Chondrocyte (in vitro differentiated cells): ENCODE measurements at regions not wholly inside any gene's neighbourhood (a gene's known extent, or its start where the extent isn't known, plus 50 kb on each side); places are given as distances from the start of the nearest gene placed in this dataset.

Experiments used
- DNase-seq: peaks from one replicate; pipeline ENCODE4 v3.0.0; 2021; ENCODE audit warnings: mixed read lengths, low spot score
- H3K27ac Mint-ChIP-seq: one replicate; pipeline ENCODE4 v1.8.0; 2021; ENCODE audit warnings: mild to moderate bottlenecking, moderate library complexity, mixed read lengths; ENCODE audit not compliant: unreplicated experiment
- H3K27me3 Mint-ChIP-seq: 2 replicates; pipeline ENCODE4 v1.8.0; 2021; ENCODE audit warnings: low read depth, mixed read lengths
- H3K36me3 Mint-ChIP-seq: 2 replicates; pipeline ENCODE4 v1.8.0; 2021; ENCODE audit warnings: low read depth, mixed read lengths
- H3K4me1 Mint-ChIP-seq: 2 replicates; pipeline ENCODE4 v1.8.0; 2021; ENCODE audit warnings: low read depth, mild to moderate bottlenecking, mixed read lengths
- H3K4me3 Mint-ChIP-seq: one replicate; pipeline ENCODE4 v1.8.0; 2021; ENCODE audit warnings: mild to moderate bottlenecking, moderate library complexity, mixed read lengths; ENCODE audit not compliant: unreplicated experiment
- H3K9me3 Mint-ChIP-seq: 2 replicates; pipeline ENCODE4 v1.8.0; 2021; ENCODE audit warnings: low read depth, mixed read lengths
- CTCF ChIP-seq: fragments of 200-600 bp; sonication (generic); IDR thresholded peaks from 2 replicates; pipeline ENCODE4 v1.5.0; 2021; ENCODE audit warnings: antibody characterized with exemption, mild to moderate bottlenecking, moderate library complexity

- no peak overlapping the region for H3K27ac Mint-ChIP-seq
- TF ChIP-seq CTCF: peak; percentile 74
- no peak for DNase-seq
- peaks cover 2% of the 10 kb centered on the region for H3K9me3 Mint-ChIP-seq
- H3K4me1 Mint-ChIP-seq: peaks cover 3% of the 10 kb centered on the region
- H3K36me3 Mint-ChIP-seq: no peaks in the 10 kb centered on the region
- peaks cover 23% of the 10 kb centered on the region for H3K27me3 Mint-ChIP-seq
- no peak overlapping the region for H3K4me3 Mint-ChIP-seq
Measured at GRCh38 chr21:17925899-17926298, 106.7 kb upstream of the C21orf91 start.

- TF ChIP-seq CTCF: peak; percentile 87
- Mint-ChIP-seq H3K4me3 (no peak overlapping the region), H3K9me3 (peaks cover 9% of the 10 kb centered on the region), H3K27me3 (peaks cover 23% of the 10 kb centered on the region), H3K36me3 (no peaks in the 10 kb centered on the region), H3K27ac (no peak overlapping the region), H3K4me1 (peaks cover 3% of the 10 kb centered on the region)
- DNase-seq: no peak
Measured at GRCh38 chr21:17925000-17925610, 105.9 kb upstream of the C21orf91 start.

- Mint-ChIP-seq H3K4me1 (peaks cover 3% of the 10 kb centered on the region), H3K36me3 (no peaks in the 10 kb centered on the region), H3K27ac (no peak overlapping the region), H3K9me3 (peaks cover 13% of the 10 kb centered on the region), H3K4me3 (no peak overlapping the region), H3K27me3 (peaks cover 18% of the 10 kb centered on the region)
- no peak for DNase-seq
- TF ChIP-seq CTCF: no peak
Measured at GRCh38 chr21:17921579-17922530, 102.7 kb upstream of the C21orf91 start.

GRCh38 chr21:17915976-17916375, 96.8 kb upstream of the C21orf91 start:
- peaks cover 8% of the 10 kb centered on the region for H3K27me3 Mint-ChIP-seq

More at GRCh38 chr21:17915976-17916375, 96.8 kb upstream of the C21orf91 start:
- no peak overlapping the region for H3K27ac Mint-ChIP-seq
- no peak for TF ChIP-seq CTCF
- peaks cover 11% of the 10 kb centered on the region for H3K9me3 Mint-ChIP-seq
- DNase-seq: no peak
- no peaks in the 10 kb centered on the region for H3K36me3 Mint-ChIP-seq
- no peak overlapping the region for H3K4me3 Mint-ChIP-seq
- H3K4me1 Mint-ChIP-seq: no peaks in the 10 kb centered on the region
